ENCODE measurements at regions not wholly inside any gene's neighbourhood (a gene's known extent, or its start where the extent isn't known, plus 50 kb on each side); places are given as distances from the start of the nearest gene placed in this dataset.
"Not testable (repeated sequence)": the region's sequence is repeated elsewhere in the genome, so short reads cannot be mapped to it uniquely, and the experiment has no call there.

DNA sequence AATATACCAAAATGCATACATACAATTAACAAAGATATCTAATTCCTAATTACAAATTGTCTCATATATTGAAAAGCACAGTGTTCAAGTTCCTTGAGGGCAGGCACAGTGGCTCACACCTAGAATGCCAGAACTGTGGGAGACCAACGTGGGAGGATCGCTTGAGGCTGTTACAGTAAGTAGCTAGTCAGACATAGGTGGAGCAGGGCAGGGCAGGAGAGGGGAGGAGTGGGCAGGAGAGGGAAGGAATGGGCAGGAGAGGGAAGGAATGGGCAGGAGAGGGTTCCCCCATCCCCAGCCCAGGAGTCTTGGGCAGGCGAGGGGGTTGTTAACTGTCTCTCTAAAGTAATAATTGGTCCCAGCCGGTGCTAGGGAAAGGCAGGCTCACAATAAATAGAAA lies 325.9 kb downstream of the GOLGA6L6 start:
- TF ChIP-seq ELF1 (IDR thresholded peaks at IDR 0.05); EP300 (IDR thresholded peaks at IDR 0.05; ENCODE audit: borderline replicate concordance in 1 of 2, low read depth in 1 of 2, low read length in 1 of 2); TAF1 (IDR thresholded peaks at IDR 0.05; ENCODE audit: borderline replicate concordance, low read depth, low read length); CTCF (IDR thresholded peaks at IDR 0.05); SIN3A (IDR thresholded peaks at IDR 0.05; ENCODE audit: borderline replicate concordance, low read depth, low read length); FOXJ3 (CRISPR knock-in tag; IDR thresholded peaks at IDR 0.05); RFX5 (IDR thresholded peaks at IDR 0.05; ENCODE audit: low read length): not testable (repeated sequence)
- TF ChIP-seq, protein P1, sequence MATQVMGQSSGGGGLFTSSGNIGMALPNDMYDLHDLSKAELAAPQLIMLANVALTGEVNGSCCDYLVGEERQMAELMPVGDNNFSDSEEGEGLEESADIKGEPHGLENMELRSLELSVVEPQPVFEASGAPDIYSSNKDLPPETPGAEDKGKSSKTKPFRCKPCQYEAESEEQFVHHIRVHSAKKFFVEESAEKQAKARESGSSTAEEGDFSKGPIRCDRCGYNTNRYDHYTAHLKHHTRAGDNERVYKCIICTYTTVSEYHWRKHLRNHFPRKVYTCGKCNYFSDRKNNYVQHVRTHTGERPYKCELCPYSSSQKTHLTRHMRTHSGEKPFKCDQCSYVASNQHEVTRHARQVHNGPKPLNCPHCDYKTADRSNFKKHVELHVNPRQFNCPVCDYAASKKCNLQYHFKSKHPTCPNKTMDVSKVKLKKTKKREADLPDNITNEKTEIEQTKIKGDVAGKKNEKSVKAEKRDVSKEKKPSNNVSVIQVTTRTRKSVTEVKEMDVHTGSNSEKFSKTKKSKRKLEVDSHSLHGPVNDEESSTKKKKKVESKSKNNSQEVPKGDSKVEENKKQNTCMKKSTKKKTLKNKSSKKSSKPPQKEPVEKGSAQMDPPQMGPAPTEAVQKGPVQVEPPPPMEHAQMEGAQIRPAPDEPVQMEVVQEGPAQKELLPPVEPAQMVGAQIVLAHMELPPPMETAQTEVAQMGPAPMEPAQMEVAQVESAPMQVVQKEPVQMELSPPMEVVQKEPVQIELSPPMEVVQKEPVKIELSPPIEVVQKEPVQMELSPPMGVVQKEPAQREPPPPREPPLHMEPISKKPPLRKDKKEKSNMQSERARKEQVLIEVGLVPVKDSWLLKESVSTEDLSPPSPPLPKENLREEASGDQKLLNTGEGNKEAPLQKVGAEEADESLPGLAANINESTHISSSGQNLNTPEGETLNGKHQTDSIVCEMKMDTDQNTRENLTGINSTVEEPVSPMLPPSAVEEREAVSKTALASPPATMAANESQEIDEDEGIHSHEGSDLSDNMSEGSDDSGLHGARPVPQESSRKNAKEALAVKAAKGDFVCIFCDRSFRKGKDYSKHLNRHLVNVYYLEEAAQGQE (IDR thresholded peaks at IDR 0.05; ENCODE audit: low read depth, low read length) = not testable (repeated sequence)
- TF ChIP-seq, protein P2, sequence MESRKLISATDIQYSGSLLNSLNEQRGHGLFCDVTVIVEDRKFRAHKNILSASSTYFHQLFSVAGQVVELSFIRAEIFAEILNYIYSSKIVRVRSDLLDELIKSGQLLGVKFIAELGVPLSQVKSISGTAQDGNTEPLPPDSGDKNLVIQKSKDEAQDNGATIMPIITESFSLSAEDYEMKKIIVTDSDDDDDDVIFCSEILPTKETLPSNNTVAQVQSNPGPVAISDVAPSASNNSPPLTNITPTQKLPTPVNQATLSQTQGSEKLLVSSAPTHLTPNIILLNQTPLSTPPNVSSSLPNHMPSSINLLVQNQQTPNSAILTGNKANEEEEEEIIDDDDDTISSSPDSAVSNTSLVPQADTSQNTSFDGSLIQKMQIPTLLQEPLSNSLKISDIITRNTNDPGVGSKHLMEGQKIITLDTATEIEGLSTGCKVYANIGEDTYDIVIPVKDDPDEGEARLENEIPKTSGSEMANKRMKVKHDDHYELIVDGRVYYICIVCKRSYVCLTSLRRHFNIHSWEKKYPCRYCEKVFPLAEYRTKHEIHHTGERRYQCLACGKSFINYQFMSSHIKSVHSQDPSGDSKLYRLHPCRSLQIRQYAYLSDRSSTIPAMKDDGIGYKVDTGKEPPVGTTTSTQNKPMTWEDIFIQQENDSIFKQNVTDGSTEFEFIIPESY (IDR thresholded peaks at IDR 0.05; ENCODE audit: borderline replicate concordance, low read depth) = not testable (repeated sequence)
